SK-N-SH (cell line): ENCODE measurements at regions not wholly inside any gene's neighbourhood (a gene's known extent, or its start where the extent isn't known, plus 50 kb on each side); places are given as distances from the start of the nearest gene placed in this dataset.

Experiments used
- CTCF ChIP-seq: fragments of 200-600 bp; sonication (generic); IDR thresholded peaks from 2 replicates; pipeline ENCODE4 v1.6.1; 2017; ENCODE audit warnings: antibody characterized with exemption, mild to moderate bottlenecking, moderate library complexity
- ELF1 ChIP-seq: IDR thresholded peaks from 2 replicates; pipeline ENCODE4 v1.4.0; 2012
- EP300 ChIP-seq, 2 experiments: IDR thresholded peaks; 2 replicates each; pipeline versions ENCODE4 v1.4.0 to v1.6.1; 2012; ENCODE audit warnings: borderline replicate concordance in 1 of 2, low read depth in 1 of 2, low read length in 1 of 2
- JUND ChIP-seq: IDR thresholded peaks from 2 replicates; pipeline ENCODE4 v1.4.0; 2012
- MAX ChIP-seq: IDR thresholded peaks from 2 replicates; pipeline ENCODE4 v1.4.0; 2012; ENCODE audit warnings: low read depth
- NFIC ChIP-seq: IDR thresholded peaks from 2 replicates; pipeline ENCODE4 v1.4.0; 2012; ENCODE audit warnings: borderline replicate concordance
- PBX3 ChIP-seq: IDR thresholded peaks from 2 replicates; pipeline ENCODE4; 2012
- RCOR1 ChIP-seq: fragments of 150-350 bp; IDR thresholded peaks from 2 replicates; pipeline ENCODE4 v1.6.1; 2017; ENCODE audit warnings: antibody characterized with exemption, low read length
- SIN3A ChIP-seq: IDR thresholded peaks from 2 replicates; pipeline ENCODE4 v1.6.1; 2012; ENCODE audit warnings: low read depth, mild to moderate bottlenecking, low read length, moderate library complexity, borderline replicate concordance
- SMC3 ChIP-seq: IDR thresholded peaks from 2 replicates; pipeline ENCODE4 v1.6.1; 2012; ENCODE audit warnings: low read depth, low read length, improper control_type of control experiment
- TCF12 ChIP-seq: IDR thresholded peaks from 2 replicates; pipeline ENCODE4 v1.4.0; 2012
- USF2 ChIP-seq: fragments of 150-350 bp; IDR thresholded peaks from 2 replicates; pipeline ENCODE4 v1.6.1; 2017; ENCODE audit warnings: antibody characterized with exemption, low read length, low read depth, borderline replicate concordance
- YY1 ChIP-seq: IDR thresholded peaks from 2 replicates; pipeline ENCODE4 v1.4.0; 2012; ENCODE audit warnings: low read depth, mild to moderate bottlenecking

- TF ChIP-seq CTCF: no peak
- no peak for TF ChIP-seq JUND
- TF ChIP-seq NFIC: no peak
- TF ChIP-seq PBX3: no peak
- no peak for TF ChIP-seq USF2
- TF ChIP-seq SMC3: no peak
- TF ChIP-seq YY1: no peak
- TF ChIP-seq MAX: no peak
- TF ChIP-seq ELF1: no peak
- TF ChIP-seq SIN3A: no peak
- no peak for TF ChIP-seq TCF12
- TF ChIP-seq RCOR1: no peak
- no peak for TF ChIP-seq EP300 (IDR thresholded peaks at IDR 0.05; ENCODE audit: borderline replicate concordance in 1 of 2, low read depth in 1 of 2, low read length in 1 of 2)
Observed at GRCh38 chr7:155874411-155874810, 62.1 kb upstream of the SHH start.
